IPS-20b (cell line): ENCODE measurements at regions not wholly inside any gene's neighbourhood (a gene's known extent, or its start where the extent isn't known, plus 50 kb on each side); places are given as distances from the start of the nearest gene placed in this dataset.

Source experiments
- H3K27ac ChIP-seq: one replicate; pipeline ENCODE4 v1.5.1; 2013; ENCODE audit warnings: low read length
- H3K27me3 ChIP-seq: 2 replicates; pipeline ENCODE4 v1.6.1; 2013; ENCODE audit warnings: mild to moderate bottlenecking, low read length, inconsistent platforms; ENCODE audit not compliant: insufficient read depth
- H3K36me3 ChIP-seq: 2 replicates; pipeline ENCODE4 v1.6.1; 2013; ENCODE audit warnings: low read depth, mild to moderate bottlenecking, inconsistent platforms, low read length, moderate library complexity; ENCODE audit not compliant: insufficient read depth
- H3K4me1 ChIP-seq: 2 replicates; pipeline ENCODE4 v1.6.1; 2013; ENCODE audit warnings: mild to moderate bottlenecking, control low read depth, inconsistent platforms, low read length, moderate library complexity; ENCODE audit not compliant: insufficient read depth
- H3K4me3 ChIP-seq: 2 replicates; pipeline ENCODE4 v1.5.1; 2013; ENCODE audit warnings: mild to moderate bottlenecking, low read length, inconsistent platforms
- H3K9ac ChIP-seq: 2 replicates; pipeline ENCODE4 v1.6.1; 2013; ENCODE audit warnings: low read depth, mild to moderate bottlenecking, inconsistent platforms, low read length, moderate library complexity
- H3K9me3 ChIP-seq: 2 replicates; pipeline ENCODE4 v1.6.1; 2013; ENCODE audit warnings: mild to moderate bottlenecking, low read depth, low read length, inconsistent platforms; ENCODE audit not compliant: insufficient read depth

GRCh38 chr12:67747869-67748742, 99.6 kb downstream of the DYRK2 start:
- Histone ChIP-seq H3K4me3 (no peak overlapping the region), H3K27ac (no peak overlapping the region)

DNA sequence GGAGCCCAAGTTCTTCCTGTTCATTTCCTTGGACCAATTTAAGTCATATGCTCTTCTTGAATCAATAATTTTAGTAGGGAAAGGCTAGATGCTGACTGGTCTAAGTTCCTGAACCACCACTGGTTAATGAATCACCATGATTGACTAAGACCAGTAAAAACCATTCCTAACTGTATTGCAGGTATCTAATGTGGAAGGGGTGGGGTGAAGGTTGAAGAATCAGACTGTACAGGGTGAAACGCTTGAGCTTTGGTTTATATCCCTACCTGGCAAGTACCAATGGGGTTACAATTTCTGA, 100.1 kb downstream of the DYRK2 start:
- no peak overlapping the region for H3K27ac ChIP-seq
- H3K4me3 ChIP-seq = no peak overlapping the region
- no peaks in the 10 kb centered on the region for H3K27me3 ChIP-seq
- no peaks in the 10 kb centered on the region for H3K9me3 ChIP-seq
- no peak overlapping the region for H3K9ac ChIP-seq
- H3K36me3 ChIP-seq = no peaks in the 10 kb centered on the region
- H3K4me1 ChIP-seq = no peaks in the 10 kb centered on the region

More at GRCh38 chr12:67747869-67748742, 99.6 kb downstream of the DYRK2 start:
- no peak overlapping the region for H3K9ac ChIP-seq
- H3K9me3 ChIP-seq = no peaks in the 10 kb centered on the region
- H3K36me3 ChIP-seq = no peaks in the 10 kb centered on the region
- no peaks in the 10 kb centered on the region for H3K4me1 ChIP-seq
- no peaks in the 10 kb centered on the region for H3K27me3 ChIP-seq

DNA sequence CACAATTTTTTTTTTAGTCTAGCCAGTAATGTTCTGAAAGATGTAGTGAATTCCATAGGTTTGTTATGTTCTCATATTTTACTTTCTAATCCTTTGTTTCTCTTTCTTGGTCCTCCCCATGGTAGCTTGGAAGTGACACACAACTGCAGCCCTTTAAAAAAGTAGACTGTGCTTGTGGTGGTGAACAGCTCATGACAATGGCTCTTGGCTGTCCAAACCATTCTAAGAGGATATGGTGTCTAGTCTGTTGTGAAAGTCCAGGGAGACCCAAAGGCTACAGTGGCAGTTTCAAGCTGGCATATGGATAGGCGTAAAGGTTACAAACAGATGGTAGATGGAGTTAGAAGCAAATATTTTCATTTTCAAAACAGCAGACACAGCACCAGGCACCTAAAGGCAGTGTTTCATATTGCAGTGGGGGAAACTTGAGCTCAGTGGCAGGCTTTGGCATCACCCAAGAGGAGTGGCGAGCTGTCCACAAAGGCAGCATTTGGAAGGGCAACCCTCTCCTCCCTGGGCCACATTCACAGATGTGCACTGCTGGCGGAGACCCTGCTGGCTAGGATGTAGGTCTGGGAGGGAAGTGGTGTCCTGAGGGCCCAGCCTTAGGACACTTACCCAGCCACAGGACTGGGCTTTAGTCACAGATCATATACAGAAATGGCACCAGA, 102.1 kb downstream of the DYRK2 start:
- no peaks in the 10 kb centered on the region for H3K9me3 ChIP-seq
- no peak overlapping the region for H3K9ac ChIP-seq
- no peaks in the 10 kb centered on the region for H3K27me3 ChIP-seq
- H3K4me1 ChIP-seq = no peaks in the 10 kb centered on the region
- no peak overlapping the region for H3K27ac ChIP-seq
- H3K36me3 ChIP-seq = no peaks in the 10 kb centered on the region
- no peak overlapping the region for H3K4me3 ChIP-seq

GRCh38 chr12:67751381-67751928, 102.9 kb downstream of the DYRK2 start:
- no peak overlapping the region for H3K27ac ChIP-seq
- H3K36me3 ChIP-seq = no peaks in the 10 kb centered on the region
- peaks cover 7% of the 10 kb centered on the region; the same call in 1 of the 2 replicates for H3K4me1 ChIP-seq
- no peak overlapping the region for H3K9ac ChIP-seq
- H3K9me3 ChIP-seq = no peaks in the 10 kb centered on the region
- no peaks in the 10 kb centered on the region for H3K27me3 ChIP-seq
- H3K4me3 ChIP-seq = no peak overlapping the region

DNA sequence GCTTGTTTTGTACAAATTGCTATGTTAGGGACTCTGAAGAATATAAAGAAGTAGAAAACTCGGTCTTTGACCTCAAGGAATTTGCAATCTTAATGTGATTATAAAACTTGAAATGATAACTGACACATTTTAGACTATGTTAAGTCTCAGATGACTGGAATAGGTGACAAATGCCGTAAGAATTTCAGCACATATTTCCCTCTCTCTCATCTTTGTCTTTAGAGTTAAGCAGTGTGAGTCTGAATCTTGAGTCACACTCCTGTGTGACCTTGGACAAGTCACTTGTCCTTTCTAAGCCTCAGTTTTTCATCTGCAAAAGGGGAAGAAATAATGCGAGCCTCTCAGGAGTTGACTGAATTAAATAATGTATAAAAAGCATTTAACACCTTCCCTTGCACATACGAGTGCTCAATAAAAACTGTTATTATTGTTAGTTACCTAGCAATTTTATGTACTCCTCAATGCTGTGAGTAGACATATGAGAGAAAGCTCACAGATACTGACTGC, 103.7 kb downstream of the DYRK2 start:
- H3K36me3 ChIP-seq = no peaks in the 10 kb centered on the region
- H3K27me3 ChIP-seq = no peaks in the 10 kb centered on the region
- no peak overlapping the region for H3K9ac ChIP-seq
- no peaks in the 10 kb centered on the region for H3K9me3 ChIP-seq
- H3K4me1 ChIP-seq = peaks cover 9% of the 10 kb centered on the region; the same call in 1 of the 2 replicates
- no peak overlapping the region for H3K27ac ChIP-seq
- H3K4me3 ChIP-seq = no peak overlapping the region

- Histone ChIP-seq H3K4me3 (no peak overlapping the region), H3K27ac (no peak overlapping the region), H3K9me3 (no peaks in the 10 kb centered on the region; the same call in 1 of the 2 replicates), H3K9ac (no peak overlapping the region), H3K27me3 (no peaks in the 10 kb centered on the region), H3K4me1 (peaks cover 9% of the 10 kb centered on the region; the same call in 1 of the 2 replicates), H3K36me3 (no peaks in the 10 kb centered on the region)
These were observed 106.6 kb downstream of the DYRK2 start for GRCh38 chr12:67754933-67755697.

DNA sequence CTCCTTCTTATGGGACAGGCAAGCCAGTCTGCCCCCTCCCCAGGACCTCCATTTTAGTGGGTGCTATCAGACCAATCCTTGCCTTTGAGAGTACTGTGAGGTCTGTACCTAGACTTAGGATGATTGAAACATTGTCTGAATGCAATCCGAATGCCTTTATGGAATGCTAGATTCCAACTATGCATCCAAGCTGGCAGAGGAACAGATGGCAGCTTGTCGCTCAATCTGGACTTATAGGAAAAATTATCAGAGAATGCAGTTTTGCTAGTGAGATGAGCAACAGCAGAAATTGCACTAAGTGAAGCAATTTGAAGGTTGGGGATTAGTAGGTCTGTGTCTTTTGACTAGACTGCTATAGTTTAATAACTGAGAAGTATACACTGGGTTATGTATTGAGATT, 109.1 kb downstream of the DYRK2 start:
- Histone ChIP-seq H3K36me3 (no peaks in the 10 kb centered on the region), H3K27ac (no peak overlapping the region), H3K9ac (no peak overlapping the region), H3K9me3 (no peaks in the 10 kb centered on the region; the same call in 1 of the 2 replicates), H3K4me1 (peaks cover 9% of the 10 kb centered on the region; the same call in 1 of the 2 replicates), H3K4me3 (no peak overlapping the region), H3K27me3 (no peaks in the 10 kb centered on the region)

DNA sequence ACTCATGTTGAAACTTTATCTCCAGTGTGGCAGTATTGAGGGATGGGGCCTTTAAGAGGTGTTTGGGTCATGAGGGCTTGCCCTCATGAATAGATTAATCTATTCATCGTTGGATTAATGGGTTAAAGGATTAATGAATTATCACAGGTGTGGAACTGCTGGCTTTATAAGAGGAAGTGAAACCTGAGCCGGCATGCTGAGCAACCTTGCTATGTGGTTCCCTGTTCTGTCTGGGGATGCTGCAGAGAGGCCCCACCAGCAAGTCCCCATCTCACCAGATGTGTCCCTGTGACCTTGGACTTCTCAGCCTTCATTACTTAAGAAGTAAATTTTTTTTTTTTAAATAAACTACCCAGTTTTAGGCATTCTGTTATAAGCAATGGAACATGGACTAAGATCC, 109.6 kb downstream of the DYRK2 start:
- Histone ChIP-seq H3K27me3 (no peaks in the 10 kb centered on the region), H3K27ac (no peak overlapping the region), H3K4me3 (no peak overlapping the region), H3K36me3 (no peaks in the 10 kb centered on the region), H3K9ac (no peak overlapping the region), H3K4me1 (peaks cover 9% of the 10 kb centered on the region; the same call in 1 of the 2 replicates), H3K9me3 (no peaks in the 10 kb centered on the region; the same call in 1 of the 2 replicates)

- Histone ChIP-seq H3K4me1 (peaks cover 9% of the 10 kb centered on the region; the same call in 1 of the 2 replicates), H3K9ac (no peak overlapping the region), H3K9me3 (no peaks in the 10 kb centered on the region; the same call in 1 of the 2 replicates), H3K27ac (no peak overlapping the region), H3K4me3 (no peak overlapping the region), H3K36me3 (no peaks in the 10 kb centered on the region), H3K27me3 (no peaks in the 10 kb centered on the region)
These were observed 110.0 kb downstream of the DYRK2 start for GRCh38 chr12:67758521-67758920.

DNA sequence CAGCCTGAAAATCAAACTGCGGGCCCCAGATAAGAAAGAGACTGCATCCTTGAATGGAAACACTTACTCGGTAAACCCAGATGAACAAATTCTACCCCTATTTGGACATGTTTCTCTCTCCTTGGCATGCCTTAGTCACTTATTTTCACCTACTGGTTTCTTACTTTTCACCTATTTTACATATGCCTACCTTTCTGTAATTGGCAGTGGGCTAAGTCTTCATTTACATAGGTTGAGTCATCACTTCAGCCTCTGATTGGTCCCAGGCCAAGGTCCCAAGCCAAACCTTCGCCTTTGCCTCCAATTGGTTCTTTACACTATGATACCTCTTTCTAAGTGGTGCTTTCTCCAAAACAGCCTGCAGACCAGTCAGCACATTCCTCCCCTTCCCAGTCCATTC, 111.3 kb downstream of the DYRK2 start:
- Histone ChIP-seq H3K4me1 (peaks cover 9% of the 10 kb centered on the region; the same call in 1 of the 2 replicates), H3K36me3 (no peaks in the 10 kb centered on the region), H3K27ac (no peak overlapping the region), H3K4me3 (no peak overlapping the region), H3K9me3 (no peaks in the 10 kb centered on the region; the same call in 1 of the 2 replicates), H3K27me3 (no peaks in the 10 kb centered on the region), H3K9ac (no peak overlapping the region)

GRCh38 chr12:67760586-67761275, 112.2 kb downstream of the DYRK2 start:
- no peak overlapping the region for H3K27ac ChIP-seq
- no peak overlapping the region for H3K4me3 ChIP-seq
- no peaks in the 10 kb centered on the region; the same call in 1 of the 2 replicates for H3K9me3 ChIP-seq
- peaks cover 9% of the 10 kb centered on the region; the same call in 1 of the 2 replicates for H3K4me1 ChIP-seq
- no peaks in the 10 kb centered on the region for H3K27me3 ChIP-seq
- no peak overlapping the region for H3K9ac ChIP-seq
- no peaks in the 10 kb centered on the region for H3K36me3 ChIP-seq
